ENCODE measurements at regions not wholly inside any gene's neighbourhood (a gene's known extent, or its start where the extent isn't known, plus 50 kb on each side); places are given as distances from the start of the nearest gene placed in this dataset.
"Not testable (repeated sequence)": the region's sequence is repeated elsewhere in the genome, so short reads cannot be mapped to it uniquely, and the experiment has no call there.

DNA sequence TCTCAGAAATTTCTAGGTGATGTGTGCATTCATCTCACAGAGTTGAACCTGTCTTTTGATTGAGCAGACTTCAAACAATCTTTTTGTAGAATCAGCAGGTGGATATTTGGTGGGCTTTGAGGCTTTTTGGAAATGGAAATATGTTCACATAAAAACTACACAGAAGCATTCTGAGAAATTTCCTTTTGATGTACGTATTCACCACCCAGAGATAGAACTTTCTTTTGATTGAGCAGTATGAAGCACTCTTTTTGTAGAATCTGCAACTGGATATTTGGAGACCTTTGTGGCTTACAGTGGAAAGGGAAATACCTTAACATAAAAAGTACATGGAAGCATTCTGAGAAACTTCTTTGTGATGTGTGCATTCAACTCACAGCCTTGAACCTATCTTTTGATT lies 3515.0 kb downstream of the GOLGA6L6 start:
- TF ChIP-seq NANOG (IDR thresholded peaks at IDR 0.05; ENCODE audit: borderline replicate concordance) (no peak), JUNB (IDR thresholded peaks at IDR 0.05; ENCODE audit: unreplicated experiment) (no peak)
- TF ChIP-seq, protein P1, sequence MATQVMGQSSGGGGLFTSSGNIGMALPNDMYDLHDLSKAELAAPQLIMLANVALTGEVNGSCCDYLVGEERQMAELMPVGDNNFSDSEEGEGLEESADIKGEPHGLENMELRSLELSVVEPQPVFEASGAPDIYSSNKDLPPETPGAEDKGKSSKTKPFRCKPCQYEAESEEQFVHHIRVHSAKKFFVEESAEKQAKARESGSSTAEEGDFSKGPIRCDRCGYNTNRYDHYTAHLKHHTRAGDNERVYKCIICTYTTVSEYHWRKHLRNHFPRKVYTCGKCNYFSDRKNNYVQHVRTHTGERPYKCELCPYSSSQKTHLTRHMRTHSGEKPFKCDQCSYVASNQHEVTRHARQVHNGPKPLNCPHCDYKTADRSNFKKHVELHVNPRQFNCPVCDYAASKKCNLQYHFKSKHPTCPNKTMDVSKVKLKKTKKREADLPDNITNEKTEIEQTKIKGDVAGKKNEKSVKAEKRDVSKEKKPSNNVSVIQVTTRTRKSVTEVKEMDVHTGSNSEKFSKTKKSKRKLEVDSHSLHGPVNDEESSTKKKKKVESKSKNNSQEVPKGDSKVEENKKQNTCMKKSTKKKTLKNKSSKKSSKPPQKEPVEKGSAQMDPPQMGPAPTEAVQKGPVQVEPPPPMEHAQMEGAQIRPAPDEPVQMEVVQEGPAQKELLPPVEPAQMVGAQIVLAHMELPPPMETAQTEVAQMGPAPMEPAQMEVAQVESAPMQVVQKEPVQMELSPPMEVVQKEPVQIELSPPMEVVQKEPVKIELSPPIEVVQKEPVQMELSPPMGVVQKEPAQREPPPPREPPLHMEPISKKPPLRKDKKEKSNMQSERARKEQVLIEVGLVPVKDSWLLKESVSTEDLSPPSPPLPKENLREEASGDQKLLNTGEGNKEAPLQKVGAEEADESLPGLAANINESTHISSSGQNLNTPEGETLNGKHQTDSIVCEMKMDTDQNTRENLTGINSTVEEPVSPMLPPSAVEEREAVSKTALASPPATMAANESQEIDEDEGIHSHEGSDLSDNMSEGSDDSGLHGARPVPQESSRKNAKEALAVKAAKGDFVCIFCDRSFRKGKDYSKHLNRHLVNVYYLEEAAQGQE (IDR thresholded peaks at IDR 0.05; ENCODE audit: unreplicated experiment): no peak
- H3K27ac Mint-ChIP-seq: no peak overlapping the region
- H3K36me3 ChIP-seq (ENCODE audit: insufficient read depth): peaks cover 6% of the 10 kb centered on the region; the same call in 1 of the 2 replicates
- H2AFZ ChIP-seq: no peak overlapping the region
- no peak overlapping the region for H3K4me3 ChIP-seq
- H3K79me2 ChIP-seq (replicated peaks; ENCODE audit: insufficient read depth): no peaks in the 10 kb centered on the region
- ATAC-seq: no peak
- H3K27ac ChIP-seq (ENCODE audit: low read depth): no peak overlapping the region
- H3K4me2 ChIP-seq: no peak overlapping the region
- DNase-seq (ENCODE audit: low spot score): no peak
- no peaks in the 10 kb centered on the region for H3K27me3 ChIP-seq (ENCODE audit: insufficient read depth)
- no peak overlapping the region for H3K4me3 Mint-ChIP-seq
- peaks cover 98% of the 10 kb centered on the region for H3K9me3 Mint-ChIP-seq
- H3K9me2 ChIP-seq (ENCODE audit: insufficient read depth): no peaks in the 10 kb centered on the region
- no peaks in the 10 kb centered on the region for H4K20me1 ChIP-seq (replicated peaks; ENCODE audit: insufficient read depth)
- peaks cover 36% of the 10 kb centered on the region for H3K36me3 Mint-ChIP-seq (ENCODE audit: low read depth)
- H3K4me1 Mint-ChIP-seq: no peaks in the 10 kb centered on the region
- no peaks in the 10 kb centered on the region for H3F3A ChIP-seq (replicated peaks; ENCODE audit: low read depth)
- no peaks in the 10 kb centered on the region for H3K4me1 ChIP-seq (ENCODE audit: insufficient read depth)
- H3K27me3 Mint-ChIP-seq (ENCODE audit: insufficient read depth, low read depth, poor library complexity): peaks cover 2% of the 10 kb centered on the region

DNA sequence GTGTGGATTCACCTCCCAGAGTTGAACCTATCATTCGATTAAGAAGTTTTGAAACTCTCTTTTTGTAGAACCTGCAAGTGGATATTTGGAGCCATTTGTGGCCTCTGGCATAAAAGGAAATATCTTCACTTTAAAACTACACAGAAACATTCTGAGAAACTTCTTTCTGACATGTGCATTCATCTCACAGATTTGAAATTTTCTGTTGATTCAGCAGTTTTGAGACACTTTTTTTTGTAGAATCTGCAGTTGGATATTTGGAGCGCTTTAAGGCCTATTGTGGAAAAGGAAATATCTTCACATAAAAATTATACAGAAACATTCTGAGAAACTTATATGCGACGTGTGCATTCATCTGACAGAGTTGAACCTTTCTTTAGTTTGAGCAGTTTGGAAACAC lies 3519.6 kb downstream of the GOLGA6L6 start:
- Mint-ChIP-seq H3K9me3 (peaks cover 98% of the 10 kb centered on the region), H3K36me3 (ENCODE audit: low read depth) (peaks cover 32% of the 10 kb centered on the region)
- DNase-seq (ENCODE audit: low spot score): not testable (repeated sequence)

More for the DNA sequence above, 3519.6 kb downstream of the GOLGA6L6 start:
- H3K4me1 Mint-ChIP-seq; H4K20me1 ChIP-seq (replicated peaks; ENCODE audit: insufficient read depth); H3K4me3 Mint-ChIP-seq; H3K4me1 ChIP-seq (ENCODE audit: insufficient read depth); H3K27me3 ChIP-seq (ENCODE audit: insufficient read depth); H2AFZ ChIP-seq; H3K36me3 ChIP-seq (ENCODE audit: insufficient read depth); H3K79me2 ChIP-seq (replicated peaks; ENCODE audit: insufficient read depth); H3K27ac Mint-ChIP-seq; ATAC-seq; H3K27ac ChIP-seq (ENCODE audit: low read depth); H3F3A ChIP-seq (replicated peaks; ENCODE audit: low read depth); H3K9me2 ChIP-seq (ENCODE audit: insufficient read depth); H3K27me3 Mint-ChIP-seq (ENCODE audit: insufficient read depth, low read depth, poor library complexity); H3K4me3 ChIP-seq; H3K4me2 ChIP-seq: not testable (repeated sequence)
